ENCODE measurements at regions not wholly inside any gene's neighbourhood (a gene's known extent, or its start where the extent isn't known, plus 50 kb on each side); places are given as distances from the start of the nearest gene placed in this dataset.
"Not testable (repeated sequence)": the region's sequence is repeated elsewhere in the genome, so short reads cannot be mapped to it uniquely, and the experiment has no call there.

DNA sequence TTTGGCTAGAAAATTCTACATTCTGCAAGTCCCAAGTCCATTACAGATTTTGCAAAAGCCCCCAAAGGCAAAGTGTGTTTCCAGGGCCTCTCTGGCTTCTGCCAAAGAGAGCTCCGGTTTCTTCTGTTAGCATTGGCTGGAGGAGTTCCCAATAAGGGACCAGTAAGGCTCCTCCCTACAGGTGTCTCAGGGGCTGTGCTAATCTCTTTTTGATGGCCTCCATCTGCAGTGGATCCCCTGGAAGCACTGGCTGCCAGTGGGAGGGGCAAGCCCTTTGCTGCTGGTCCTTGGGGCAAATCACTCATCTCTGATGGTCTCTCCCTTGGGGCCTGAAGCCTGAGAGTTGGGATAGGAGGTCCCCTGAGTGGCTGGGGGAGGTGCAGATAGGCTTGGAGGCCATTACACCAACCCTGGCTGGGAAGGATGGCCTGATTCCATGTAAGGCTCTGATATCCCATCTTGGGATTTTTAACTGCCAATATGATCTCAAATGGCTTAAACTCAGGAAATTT, 89.1 kb upstream of the USP24 start:
- DNase-seq (ENCODE audit: low read depth) = no peak

DNA sequence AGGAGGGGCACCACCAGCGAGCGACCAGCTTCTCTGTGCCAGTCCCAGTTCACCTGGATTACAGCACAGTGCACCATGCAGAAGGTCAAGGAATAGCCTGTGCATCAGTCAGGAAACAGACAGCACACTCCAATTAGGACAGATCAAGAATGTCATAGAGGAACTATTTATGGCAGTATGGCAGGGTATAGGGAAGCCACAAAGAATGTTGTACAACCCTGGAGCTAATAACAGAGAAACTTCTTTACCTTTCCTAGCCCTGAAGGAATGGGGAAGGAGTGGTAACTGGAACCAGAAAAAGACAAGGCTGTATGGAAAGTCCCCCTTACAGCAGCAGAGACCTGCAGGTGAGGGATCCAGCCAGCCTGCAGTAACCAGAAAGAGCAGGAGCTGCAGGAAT, 87.8 kb upstream of the USP24 start:
- DNase-seq (ENCODE audit: low read depth) = no peak

DNA sequence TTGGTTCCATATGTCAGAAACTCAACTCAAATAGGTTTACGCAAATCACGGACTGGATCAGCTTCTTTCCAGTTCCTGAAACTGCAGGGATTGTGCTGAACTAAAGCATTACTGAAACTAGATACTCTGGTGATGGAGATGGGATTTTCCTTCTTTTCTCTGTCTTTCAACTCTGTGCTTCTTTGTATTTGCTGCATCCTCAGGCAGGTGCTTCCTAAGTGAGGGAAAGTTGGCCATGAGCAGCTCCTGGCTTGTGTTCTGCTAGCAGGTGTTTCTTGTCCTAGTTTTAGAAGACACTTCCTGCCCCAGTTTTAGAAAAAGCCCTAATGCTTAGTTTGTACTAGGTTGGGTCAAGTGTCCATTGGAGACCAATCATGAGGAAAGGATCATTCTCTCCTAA, 86.7 kb upstream of the USP24 start:
- no peak for DNase-seq (ENCODE audit: low read depth)

DNA sequence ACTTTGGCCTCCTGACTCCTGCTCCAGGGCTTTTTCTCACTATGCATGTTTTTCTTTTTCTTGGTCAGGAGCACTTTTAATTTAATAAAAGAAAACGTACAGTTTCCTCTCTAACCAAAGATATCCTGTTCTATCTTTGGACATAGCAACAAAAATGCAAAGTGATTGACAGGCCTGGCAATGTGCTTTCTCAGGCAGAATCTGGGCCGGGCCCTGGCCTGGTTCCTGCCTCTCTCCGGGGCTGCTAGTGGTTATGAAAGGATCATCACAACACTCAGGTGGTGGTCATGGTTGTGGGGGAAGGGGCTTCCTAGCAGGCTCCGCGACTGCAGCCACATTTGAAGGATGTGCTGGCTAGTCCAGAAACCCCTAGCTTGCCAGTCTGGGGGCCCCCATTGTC, 85.8 kb upstream of the USP24 start:
- no peak for DNase-seq (ENCODE audit: low read depth)

DNA sequence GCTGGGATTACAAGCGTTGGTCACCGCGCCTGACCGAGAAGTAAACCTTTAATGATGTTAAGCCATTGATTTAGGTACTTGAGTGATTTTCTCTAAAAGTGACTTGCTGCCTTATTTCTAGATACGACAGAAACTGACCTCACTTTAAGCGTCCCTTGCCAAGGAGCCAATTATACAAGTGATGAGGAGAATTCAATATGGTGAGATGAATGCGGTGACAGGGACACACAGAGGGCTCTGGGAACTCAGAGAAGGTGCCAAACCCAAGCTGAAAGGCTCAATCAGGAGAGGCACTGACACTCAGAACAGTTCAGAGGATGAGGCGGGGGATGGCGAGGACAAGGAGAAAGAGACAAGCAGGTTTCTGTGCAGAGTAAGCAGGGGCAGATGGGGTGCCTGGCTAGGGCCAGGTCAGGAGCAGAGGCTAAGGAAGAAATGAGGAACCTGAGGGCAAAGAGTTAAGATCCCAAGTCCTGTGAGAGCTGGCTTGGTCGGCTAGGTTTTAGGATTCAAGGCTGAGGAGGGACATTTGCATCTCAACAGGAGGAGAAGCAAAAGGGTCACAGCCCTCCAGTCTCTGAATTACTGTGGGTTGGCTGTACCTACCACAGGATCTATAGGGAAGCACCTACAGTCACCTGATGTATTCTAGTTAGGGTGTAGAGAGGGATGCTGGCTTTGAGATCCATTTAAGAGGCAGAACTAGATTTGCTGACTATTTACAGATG, 83.2 kb upstream of the USP24 start:
- DNase-seq (ENCODE audit: low read depth) = no peak

DNA sequence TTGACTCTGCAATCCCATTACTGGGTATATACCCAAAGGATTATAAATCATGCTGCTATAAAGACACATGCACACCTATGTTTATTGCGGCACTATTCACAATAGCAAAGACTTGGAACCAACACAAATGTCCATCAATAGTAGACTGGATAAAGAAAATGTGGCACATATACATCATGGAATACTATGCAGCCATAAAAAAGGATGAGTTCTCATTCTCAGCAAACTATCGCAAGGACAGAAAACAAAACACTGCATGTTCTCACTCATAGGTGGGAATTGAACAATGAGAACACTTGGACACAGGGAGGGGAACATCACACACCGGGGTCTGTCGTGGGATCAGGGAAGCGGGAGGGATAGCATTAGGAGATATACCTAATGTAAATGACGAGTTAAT, 81.1 kb upstream of the USP24 start:
- DNase-seq (ENCODE audit: low read depth) = not testable (repeated sequence)

DNA sequence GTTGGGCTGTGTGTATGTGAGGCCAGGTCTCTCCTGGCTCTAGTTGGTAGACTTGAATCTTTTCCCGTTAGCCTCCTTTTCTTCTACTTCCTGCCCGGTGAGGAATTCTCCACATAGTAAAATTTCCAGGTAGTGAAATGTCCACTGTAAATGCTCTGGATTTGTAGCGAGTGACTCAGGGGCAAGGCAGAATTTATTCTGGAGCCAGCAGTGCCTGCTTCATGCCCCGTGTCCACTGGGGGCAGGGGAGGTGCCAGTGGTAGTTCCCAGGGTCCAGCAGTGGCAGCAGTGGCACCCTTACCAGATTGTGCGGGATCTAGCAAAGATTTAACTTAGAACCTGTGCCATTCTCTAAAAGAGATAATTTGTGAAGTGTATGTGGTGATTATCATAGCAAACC, 74.5 kb upstream of the USP24 start:
- DNase-seq (ENCODE audit: low read depth) = no peak

DNA sequence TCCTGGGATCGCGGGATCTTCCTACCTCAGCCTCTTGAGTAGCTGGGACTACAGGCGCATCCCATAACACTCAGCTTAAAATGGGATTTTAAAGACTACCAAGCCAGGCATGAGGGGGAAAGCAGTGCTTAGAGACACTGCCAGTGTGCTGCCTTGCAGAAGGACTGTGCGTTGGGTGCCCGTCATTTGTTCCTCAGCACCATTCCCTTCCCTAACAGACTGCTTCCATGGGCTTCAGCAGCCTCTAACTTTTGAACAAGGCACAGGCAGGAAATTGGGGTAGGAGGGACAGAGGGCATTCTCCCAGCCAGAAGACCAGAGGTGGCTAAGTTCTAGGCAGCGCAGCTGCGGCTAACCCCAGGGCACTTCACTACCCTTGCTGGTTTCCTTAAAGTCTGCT, 73.9 kb upstream of the USP24 start:
- no peak for DNase-seq (ENCODE audit: low read depth)

DNA sequence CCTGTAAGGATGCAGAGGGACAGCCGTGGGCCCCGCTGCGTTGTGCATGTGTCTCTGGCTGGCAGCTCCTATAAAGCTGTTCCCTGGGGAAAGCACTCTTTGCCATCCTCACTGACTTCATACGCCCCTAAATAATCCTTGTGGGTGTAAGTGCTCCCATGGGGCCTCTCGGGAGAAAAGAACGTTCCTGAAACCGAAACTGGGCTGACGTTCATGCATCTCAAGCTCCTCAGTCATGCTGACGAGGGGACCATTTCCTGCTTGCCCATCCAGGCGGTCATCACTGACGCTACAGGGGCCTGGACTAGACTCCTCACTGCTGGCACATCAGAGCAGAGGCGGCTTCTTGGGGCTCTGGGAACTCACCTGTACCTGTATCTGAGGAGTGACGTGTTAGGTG, 73.1 kb upstream of the USP24 start:
- DNase-seq (ENCODE audit: low read depth) = no peak

DNA sequence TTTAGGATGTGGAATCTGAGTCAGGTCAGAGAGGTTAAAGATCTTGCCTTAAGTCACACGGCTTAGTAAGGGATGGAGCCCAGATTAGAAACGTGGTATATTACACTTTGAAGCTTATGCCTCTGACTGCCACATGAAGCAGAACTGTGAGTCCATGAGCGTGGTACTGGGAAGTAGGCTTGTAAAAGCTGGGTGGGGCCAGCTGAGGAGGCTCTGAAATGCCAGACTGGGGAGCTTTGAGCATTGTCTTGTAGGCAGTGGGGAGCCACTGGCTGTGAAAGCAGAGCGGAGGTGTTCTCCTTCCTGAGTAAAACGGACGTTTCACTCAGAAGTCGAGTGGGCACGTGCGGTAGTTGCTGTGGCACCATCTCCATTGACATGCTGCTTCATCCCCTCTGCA, 72.6 kb upstream of the USP24 start:
- DNase-seq (ENCODE audit: low read depth) = no peak

DNA sequence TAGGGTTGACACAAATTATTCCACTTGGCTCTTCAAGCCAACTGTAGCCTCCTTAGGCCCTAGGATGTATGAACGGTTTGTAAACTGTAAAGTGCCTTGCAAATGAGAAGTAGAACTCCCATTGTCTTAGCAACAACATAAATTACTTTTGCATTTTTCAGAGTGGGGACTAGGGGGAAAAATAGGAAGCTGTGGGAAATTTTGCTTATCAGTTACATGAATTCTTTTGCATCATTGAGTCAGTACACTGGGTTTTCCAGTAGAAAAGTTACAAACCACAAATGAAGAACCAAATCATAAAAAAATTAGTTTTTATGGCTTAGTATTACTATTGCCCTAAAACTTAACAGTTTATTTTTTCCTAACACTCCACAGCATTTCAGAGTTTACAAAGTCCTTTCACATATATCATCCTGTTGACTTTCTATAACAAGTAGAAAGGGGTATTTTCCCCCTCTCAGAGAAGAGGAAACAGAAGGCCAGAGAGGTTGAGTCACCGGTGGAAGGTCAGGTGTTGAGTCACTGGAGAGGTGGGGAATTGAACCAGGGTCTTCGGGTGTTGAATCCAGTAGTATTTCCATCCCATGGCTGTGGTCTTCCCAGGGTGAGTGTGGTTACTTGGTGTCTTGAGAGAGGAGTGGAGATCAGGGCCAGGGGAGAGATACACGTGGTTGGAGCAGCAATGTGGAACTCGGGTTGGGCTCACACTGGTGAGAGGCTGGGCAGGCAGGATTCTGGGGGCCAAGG, 71.9 kb upstream of the USP24 start:
- DNase-seq (ENCODE audit: low read depth) = peak; percentile 60

DNA sequence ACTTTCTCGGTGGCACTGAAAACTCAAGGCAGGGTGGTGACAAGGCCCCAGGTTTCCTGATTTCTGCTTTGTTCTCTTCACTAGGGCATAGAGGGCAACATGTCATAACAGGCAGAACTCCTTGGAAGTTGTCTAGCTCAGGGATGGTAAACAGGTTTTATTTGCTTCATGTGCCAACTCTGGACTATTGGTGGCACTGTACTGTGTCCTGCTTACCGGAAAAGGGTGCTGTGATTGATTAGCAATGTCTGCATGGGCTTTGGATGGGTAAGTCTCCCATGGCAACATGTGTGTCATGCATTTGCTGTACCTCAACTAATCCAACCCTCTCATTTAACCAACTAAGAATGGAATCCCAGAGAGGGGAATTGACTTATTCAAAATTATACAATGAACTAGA, 70.7 kb upstream of the USP24 start:
- peak; percentile 45 for DNase-seq (ENCODE audit: low read depth)

DNA sequence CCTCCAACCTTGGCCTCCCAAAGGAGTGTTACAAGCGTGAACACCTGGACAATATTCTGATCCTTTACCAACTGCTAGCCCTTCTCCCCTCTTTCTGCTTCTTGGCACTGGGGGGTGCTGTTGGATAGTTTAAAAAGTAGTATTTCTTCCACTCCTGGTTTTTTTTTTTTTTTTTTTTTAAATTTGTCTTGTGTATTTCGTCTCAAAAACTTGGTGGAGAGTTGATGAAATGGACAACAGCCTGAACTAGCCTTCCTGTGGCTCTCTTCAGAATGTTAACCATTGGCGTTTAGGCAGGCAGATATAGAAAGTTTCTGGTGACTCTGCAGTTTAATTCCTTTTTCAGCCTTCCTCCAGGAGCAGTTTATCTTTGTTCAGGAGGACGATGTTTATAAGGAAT, 69.7 kb upstream of the USP24 start:
- DNase-seq (ENCODE audit: low read depth) = peak; percentile 73

DNA sequence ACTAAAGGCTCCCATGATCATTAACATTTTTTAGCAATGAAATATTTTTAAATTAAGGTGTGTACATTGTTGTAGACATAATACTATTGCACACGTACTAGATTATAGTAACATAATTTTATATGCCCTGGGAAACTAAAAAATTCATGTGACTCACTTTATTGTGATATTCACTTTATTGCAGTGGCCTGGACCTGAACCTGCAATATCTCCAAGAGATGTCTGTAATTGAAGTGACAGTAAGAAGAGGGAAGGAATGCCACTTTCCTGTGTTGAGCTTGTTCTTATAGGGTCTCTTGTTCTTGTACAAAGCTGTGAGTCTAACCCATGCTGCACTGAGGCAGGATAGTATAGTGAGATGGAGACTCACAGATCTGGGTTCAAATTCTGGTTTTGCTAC, 66.9 kb upstream of the USP24 start:
- no peak for DNase-seq (ENCODE audit: low read depth)

DNA sequence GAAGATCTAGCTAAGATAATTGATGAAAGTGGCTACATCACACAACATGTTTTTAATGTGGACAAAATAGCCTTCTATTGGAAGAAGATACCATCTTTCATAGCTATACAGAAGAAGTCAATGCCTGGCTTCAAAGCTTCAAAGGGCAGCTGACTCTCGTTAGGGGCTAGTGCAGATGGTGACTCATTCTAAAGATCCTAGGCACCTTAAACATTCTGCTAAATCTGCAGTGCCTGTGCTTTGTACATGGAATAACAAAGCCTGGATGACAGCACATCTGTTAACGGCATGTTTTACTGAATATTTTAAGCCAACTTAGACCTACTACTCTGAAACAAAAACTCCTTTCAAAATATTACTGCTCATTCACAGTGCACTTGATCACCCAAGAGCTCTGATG, 65.6 kb upstream of the USP24 start:
- DNase-seq (ENCODE audit: low read depth) = peak; percentile 28

DNA sequence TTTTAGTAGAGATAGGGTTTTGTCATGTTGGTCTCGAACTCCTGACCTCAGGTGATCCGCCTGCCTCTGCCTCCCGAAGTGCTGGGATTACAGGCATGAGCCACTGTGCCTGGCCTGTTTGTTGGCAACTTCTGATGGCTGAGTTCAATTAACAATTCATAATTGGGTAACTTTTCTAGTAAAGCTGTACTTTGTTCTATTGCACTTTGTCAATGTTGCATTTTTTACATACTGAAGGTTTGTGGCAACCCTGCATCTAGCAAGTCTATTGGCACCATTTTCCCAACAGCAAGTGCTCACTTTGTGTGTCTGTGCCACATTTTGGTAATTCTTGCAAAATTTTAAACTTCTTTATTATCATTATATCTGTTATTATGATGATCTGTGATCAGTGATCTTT, 64.5 kb upstream of the USP24 start:
- no peak for DNase-seq (ENCODE audit: low read depth)

DNA sequence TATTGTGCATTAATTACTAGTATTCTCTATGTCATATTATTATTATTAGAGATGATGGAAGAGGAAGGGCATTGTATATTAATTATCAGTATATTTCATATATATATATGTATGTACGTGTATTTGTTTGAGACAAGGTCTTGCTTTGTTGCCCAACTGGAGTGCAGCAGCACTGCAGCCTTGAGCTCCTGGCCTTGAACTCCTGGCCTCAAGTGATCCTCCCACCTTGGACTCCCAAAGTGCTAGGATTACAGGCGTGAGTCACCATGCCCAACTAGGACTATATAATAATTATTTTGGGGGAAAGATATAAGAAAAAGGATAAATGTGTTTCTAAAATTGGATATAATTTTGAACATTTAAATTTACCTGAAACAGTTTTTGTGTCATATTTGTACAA, 63.2 kb upstream of the USP24 start:
- no peak for DNase-seq (ENCODE audit: low read depth)

DNA sequence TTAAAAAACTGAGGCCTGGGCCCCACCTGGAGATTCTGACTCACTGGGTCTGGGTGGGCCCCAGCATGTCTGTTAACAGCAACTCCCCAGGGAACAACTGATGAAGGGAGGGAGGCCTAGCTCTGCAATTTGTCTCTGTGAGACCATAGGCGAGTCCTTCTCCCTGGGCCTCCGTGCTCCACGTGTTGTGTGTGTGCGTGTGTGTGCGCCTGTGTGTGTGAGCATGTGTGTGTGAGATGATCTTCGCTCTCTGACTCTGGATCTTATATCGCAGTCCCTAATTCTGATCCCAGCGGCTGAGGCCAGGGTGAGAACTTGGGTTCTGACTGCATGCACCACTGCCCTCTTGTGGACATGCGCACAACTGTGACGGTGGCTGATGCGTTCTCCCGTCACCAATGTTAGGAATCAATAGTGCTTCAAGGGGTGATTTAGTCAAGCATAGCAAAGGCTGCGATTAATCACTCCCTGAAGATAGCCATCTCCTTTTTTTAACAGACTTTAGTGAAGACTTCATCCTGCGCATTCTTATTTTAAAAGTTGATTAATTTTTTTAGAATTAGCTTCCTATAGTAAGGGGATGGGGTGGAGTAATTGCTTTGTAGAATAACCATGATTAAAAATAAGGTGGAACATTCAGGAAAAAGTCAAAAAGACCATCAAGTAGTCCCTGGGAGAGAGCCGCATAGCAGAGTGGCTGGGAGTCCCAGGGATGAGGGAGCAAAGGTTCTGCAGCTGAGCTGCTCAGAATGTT, 62.4 kb upstream of the USP24 start:
- DNase-seq (ENCODE audit: low read depth) = peak; percentile 86

DNA sequence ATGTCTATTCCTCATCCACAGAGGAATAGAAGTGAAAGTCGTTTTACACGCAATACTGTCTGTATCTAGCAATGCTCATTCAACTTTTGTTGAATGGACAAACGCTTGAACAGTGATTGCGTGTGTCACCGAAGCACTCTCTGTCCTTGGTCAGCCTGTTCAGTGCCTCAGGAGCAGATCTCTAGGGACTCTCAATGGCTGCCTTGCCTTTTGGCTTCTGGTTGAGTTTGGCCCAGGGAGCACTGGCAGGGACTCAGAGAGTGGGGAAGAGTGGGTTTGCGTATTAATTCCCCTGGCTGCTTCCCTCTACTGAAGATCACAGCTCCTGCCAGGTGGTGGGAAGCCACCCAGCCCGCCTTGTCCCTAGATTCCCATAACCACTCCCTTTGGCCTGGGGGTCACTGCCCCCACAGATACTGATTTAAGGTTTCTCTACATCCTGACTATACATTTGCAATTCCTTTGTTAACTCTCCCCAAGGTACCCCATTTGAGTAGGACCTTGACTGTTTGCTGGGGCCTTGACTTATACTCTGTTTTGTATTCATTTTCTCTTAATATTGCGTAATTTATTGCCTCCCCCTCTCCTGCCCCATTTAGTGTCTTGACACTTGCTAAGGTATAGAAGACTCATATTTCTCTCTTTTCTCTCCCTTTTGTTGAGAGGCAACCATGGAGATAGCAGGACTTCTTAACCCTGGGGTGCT, 61.7 kb upstream of the USP24 start:
- DNase-seq (ENCODE audit: low read depth) = no peak

DNA sequence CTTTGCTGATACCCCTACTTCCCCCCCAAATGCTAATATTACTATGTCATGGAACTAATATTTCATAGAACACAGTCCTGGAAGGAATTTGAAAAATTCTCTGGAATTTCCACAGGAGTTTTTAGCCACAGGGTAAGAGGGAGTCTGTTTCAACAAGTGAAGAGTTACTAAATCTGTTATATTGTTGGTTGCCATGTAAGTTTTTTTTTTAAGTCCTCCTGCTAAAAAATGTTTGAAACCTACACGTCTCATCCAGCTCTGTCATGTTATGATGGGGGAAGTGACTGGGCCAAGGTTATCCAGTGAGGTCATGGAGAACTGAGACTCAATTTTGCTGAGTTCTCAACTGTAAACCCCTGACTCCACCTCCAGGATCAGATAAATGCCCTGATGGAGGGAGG, 60.8 kb upstream of the USP24 start:
- DNase-seq (ENCODE audit: low read depth) = peak; percentile 37

DNA sequence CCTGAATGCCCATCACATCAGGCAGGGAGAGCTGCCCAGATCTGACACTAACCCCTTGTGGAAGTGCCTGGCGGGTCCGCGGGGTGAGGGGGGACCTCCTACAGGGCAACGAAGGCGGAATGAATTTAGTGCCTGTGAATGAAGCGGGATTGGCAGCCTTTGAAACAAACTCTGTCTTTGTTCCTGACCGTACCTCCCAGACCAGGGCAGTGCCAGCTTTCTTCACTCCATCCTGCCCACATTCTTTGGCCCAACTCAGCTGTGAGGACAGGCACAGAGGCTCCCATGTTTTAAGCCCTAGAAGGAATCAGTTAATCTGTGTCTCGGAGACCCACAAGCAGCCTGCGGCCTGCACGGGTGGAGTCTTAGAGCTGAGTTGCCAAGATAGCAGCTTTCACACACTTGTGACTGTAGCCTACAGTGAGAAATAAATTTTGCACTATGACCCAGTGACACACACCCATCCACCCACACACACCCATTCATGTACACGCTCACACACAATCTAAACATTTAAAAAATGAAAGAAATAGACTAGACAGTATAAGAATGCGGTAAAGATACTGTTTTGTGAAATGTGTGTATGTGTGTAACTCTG, 60.1 kb upstream of the USP24 start:
- no peak for DNase-seq (ENCODE audit: low read depth)

DNA sequence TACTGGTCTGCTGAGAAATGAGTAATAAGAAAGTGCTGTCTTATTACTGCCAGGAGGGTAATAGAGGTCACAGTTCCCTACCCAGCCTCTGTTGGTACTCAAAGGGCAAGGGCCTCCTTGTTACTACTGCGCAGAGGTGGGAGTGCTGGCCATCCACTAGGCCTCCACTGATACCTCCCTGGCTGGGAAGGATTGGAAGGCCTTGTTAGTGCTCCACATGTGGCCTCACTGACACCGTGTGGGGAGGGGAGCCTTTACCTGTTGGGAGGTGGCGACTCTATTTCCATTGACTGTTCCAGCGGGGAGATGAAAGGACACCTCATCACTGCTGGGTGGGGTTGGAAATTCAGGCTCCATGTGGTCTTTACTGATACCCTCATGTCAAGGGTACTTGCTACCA, 57.8 kb upstream of the USP24 start:
- DNase-seq (ENCODE audit: low read depth) = no peak

All from ELR (cell line).